HPDE6-E6E7 (cell line): ENCODE measurements at regions not wholly inside any gene's neighbourhood (a gene's known extent, or its start where the extent isn't known, plus 50 kb on each side); places are given as distances from the start of the nearest gene placed in this dataset.
A peak's percentile ranks its signal among the peaks of the same experiment; 100 is the strongest.
"Not testable (repeated sequence)": the region's sequence is repeated elsewhere in the genome, so short reads cannot be mapped to it uniquely, and the experiment has no call there.

ENCODE experiments used
- DNase-seq: peaks from one replicate; pipeline ENCODE4 v3.0.0; 2011; ENCODE audit warnings: missing footprints; ENCODE audit errors: extremely low spot score

GRCh38 chr3:130800829-130801228 is 54.2 kb upstream of the PIK3R4 start:
- no peak for DNase-seq

- DNase-seq: no peak
Observed at GRCh38 chr3:130801473-130801872, 54.8 kb upstream of the PIK3R4 start.

GRCh38 chr3:130811557-130811956 is 64.9 kb upstream of the PIK3R4 start:
- DNase-seq: no peak

- no peak for DNase-seq
Observed at GRCh38 chr3:130814691-130815472, 68.3 kb upstream of the PIK3R4 start.

- no peak for DNase-seq
Observed at GRCh38 chr3:130816561-130817445, 70.2 kb upstream of the PIK3R4 start.

- not testable (repeated sequence) for DNase-seq
Observed at GRCh38 chr3:130818066-130818465, 71.4 kb upstream of the PIK3R4 start.

GRCh38 chr3:130820976-130821375 is 72.9 kb upstream of the ATP2C1 start:
- DNase-seq: peak; percentile 62

GRCh38 chr3:130821806-130822205 is 72.1 kb upstream of the ATP2C1 start:
- no peak for DNase-seq

- DNase-seq: no peak
Observed at GRCh38 chr3:130823241-130823884, 70.5 kb upstream of the ATP2C1 start.

GRCh38 chr3:130823996-130824395 is 69.9 kb upstream of the ATP2C1 start:
- DNase-seq: no peak

- no peak for DNase-seq
Observed at GRCh38 chr3:130825762-130826299, 68.1 kb upstream of the ATP2C1 start.

GRCh38 chr3:130826516-130827182 is 67.2 kb upstream of the ATP2C1 start:
- DNase-seq: no peak

- DNase-seq: no peak
Observed at GRCh38 chr3:130827486-130827885, 66.4 kb upstream of the ATP2C1 start.

GRCh38 chr3:130828948-130829947 is 64.6 kb upstream of the ATP2C1 start:
- no peak for DNase-seq

GRCh38 chr3:130831719-130832400 is 62.0 kb upstream of the ATP2C1 start:
- DNase-seq: no peak

GRCh38 chr3:130832401-130832746 is 61.5 kb upstream of the ATP2C1 start:
- not testable (repeated sequence) for DNase-seq

GRCh38 chr3:130834476-130834875 is 59.4 kb upstream of the ATP2C1 start:
- DNase-seq: no peak

- no peak for DNase-seq
Observed at GRCh38 chr3:130835483-130835882, 58.4 kb upstream of the ATP2C1 start.

GRCh38 chr3:130838898-130839600 is 54.8 kb upstream of the ATP2C1 start:
- no peak for DNase-seq
